ENCODE measurements at regions not wholly inside any gene's neighbourhood (a gene's known extent, or its start where the extent isn't known, plus 50 kb on each side); places are given as distances from the start of the nearest gene placed in this dataset.

- DNase-seq: no peak
Measured at GRCh38 chr3:178152031-178152806, 384.0 kb upstream of the KCNMB2 start.

- no peak for DNase-seq
Measured at GRCh38 chr3:178152988-178153387, 383.2 kb upstream of the KCNMB2 start.

- peak; percentile 36 for DNase-seq
Measured at GRCh38 chr3:178155521-178155920, 380.7 kb upstream of the KCNMB2 start.

GRCh38 chr3:178156301-178156700 is 379.9 kb upstream of the KCNMB2 start:
- no peak for DNase-seq

- no peak for DNase-seq
Measured at GRCh38 chr3:178159691-178160220, 376.5 kb upstream of the KCNMB2 start.

GRCh38 chr3:178169421-178169820 is 366.8 kb upstream of the KCNMB2 start:
- no peak for DNase-seq

- DNase-seq: peak; percentile 68
Measured at GRCh38 chr3:178170698-178171535, 365.3 kb upstream of the KCNMB2 start.

- DNase-seq: no peak
Measured at GRCh38 chr3:178172121-178172520, 364.1 kb upstream of the KCNMB2 start.

GRCh38 chr3:178174201-178174915 is 361.9 kb upstream of the KCNMB2 start:
- no peak for DNase-seq

GRCh38 chr3:178181088-178181487 is 355.1 kb upstream of the KCNMB2 start:
- DNase-seq: no peak

GRCh38 chr3:178181784-178182183 is 354.5 kb upstream of the KCNMB2 start:
- peak; percentile 79 for DNase-seq

- no peak for DNase-seq
Measured at GRCh38 chr3:178182337-178182779, 353.9 kb upstream of the KCNMB2 start.

GRCh38 chr3:178184833-178185232 is 351.4 kb upstream of the KCNMB2 start:
- DNase-seq: peak; percentile 23

GRCh38 chr3:178186666-178187065 is 349.6 kb upstream of the KCNMB2 start:
- DNase-seq: no peak

GRCh38 chr3:178189854-178190253 is 346.4 kb upstream of the KCNMB2 start:
- no peak for DNase-seq

GRCh38 chr3:178193846-178194245 is 342.4 kb upstream of the KCNMB2 start:
- peak; percentile 33 for DNase-seq

- DNase-seq: no peak
Measured at GRCh38 chr3:178194539-178194938, 341.7 kb upstream of the KCNMB2 start.

GRCh38 chr3:178195824-178196223 is 340.4 kb upstream of the KCNMB2 start:
- DNase-seq: no peak

- no peak for DNase-seq
Measured at GRCh38 chr3:178198329-178198728, 337.9 kb upstream of the KCNMB2 start.

GRCh38 chr3:178200316-178200715 is 335.9 kb upstream of the KCNMB2 start:
- DNase-seq: no peak

- peak; percentile 26 for DNase-seq
Measured at GRCh38 chr3:178201714-178202113, 334.5 kb upstream of the KCNMB2 start.

GRCh38 chr3:178202194-178202593 is 334.0 kb upstream of the KCNMB2 start:
- no peak for DNase-seq

- peak; percentile 85 for DNase-seq
Measured at GRCh38 chr3:178203165-178203564, 333.1 kb upstream of the KCNMB2 start.

All from NCI-H82 (cell line).